NCI-H748 (cell line): ENCODE measurements at regions not wholly inside any gene's neighbourhood (a gene's known extent, or its start where the extent isn't known, plus 50 kb on each side); places are given as distances from the start of the nearest gene placed in this dataset.
A peak's percentile ranks its signal among the peaks of the same experiment; 100 is the strongest.

ENCODE experiments used
- DNase-seq: peaks from one replicate; lab custom pipeline; 2025; ENCODE audit not compliant: unreplicated experiment; lab: John Stamatoyannopoulos, UW

GRCh38 chr14:76551906-76552305, 176.0 kb downstream of the ESRRB start:
- DNase-seq, result no peak

DNA sequence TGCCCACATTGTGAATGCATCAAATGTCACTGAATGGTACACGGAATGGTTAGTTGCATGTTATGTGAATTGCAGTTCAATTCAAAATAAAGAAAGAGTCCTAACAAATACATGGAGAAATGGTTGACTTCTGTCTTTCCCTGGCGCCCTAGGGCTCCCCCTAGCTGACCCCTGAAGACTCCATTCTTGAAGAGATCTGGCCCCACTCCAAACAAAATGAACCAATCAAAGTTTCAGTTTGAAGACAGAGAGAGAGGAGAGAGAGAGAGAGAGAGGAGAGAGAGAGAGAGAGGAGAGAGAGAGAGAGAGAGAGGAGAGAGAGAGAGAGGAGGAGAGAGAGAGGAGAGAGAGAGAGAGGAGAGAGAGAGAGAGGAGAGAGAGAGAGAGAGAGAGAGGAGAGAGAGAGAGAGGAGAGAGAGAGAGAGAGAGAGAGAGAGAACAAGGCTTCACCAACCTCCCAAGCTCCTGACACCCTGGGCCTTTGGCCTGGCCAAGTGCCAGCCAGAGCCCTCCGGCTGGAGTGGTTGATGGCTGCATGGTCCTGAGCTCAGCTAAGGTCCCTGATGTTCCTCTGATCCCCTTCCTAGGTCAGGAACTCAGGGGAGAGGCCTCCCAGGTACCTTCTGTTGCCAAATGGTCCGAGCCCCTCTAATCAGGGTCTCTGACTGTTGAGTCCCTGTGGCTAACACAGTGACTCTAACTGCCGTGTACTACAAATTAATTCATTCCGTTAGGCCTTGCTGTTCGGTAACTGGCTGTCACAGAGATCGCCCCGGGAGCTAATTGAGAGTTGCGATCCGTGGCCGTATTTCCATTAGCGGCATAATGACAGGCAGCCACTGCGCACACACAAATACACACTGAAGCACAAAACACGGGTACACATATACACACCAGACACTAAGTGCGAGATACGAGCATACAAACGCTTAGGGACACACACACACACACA, 188.8 kb downstream of the ESRRB start:
- peak; percentile 45 for DNase-seq

DNA sequence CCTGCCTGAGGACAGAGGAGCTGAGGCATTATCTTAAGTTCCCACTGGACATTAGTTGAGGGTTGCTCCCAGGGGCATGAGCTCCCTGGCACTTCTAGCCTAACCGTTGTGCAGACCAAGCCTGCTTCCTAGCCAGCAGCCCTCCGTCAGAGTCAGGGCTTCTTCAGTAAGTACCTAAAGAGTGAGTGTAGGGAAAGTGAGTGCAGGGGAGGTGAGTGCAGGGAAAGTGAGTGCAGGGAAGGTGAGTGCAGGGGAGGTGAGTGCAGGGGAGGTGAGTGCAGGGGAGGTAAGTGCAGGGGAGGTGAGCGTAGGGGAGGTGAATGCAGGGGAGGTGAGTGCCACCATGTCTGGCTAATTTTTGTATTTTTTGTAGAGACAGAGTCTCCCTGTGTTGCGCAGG, 190.5 kb downstream of the ESRRB start:
- DNase-seq, result no peak

DNA sequence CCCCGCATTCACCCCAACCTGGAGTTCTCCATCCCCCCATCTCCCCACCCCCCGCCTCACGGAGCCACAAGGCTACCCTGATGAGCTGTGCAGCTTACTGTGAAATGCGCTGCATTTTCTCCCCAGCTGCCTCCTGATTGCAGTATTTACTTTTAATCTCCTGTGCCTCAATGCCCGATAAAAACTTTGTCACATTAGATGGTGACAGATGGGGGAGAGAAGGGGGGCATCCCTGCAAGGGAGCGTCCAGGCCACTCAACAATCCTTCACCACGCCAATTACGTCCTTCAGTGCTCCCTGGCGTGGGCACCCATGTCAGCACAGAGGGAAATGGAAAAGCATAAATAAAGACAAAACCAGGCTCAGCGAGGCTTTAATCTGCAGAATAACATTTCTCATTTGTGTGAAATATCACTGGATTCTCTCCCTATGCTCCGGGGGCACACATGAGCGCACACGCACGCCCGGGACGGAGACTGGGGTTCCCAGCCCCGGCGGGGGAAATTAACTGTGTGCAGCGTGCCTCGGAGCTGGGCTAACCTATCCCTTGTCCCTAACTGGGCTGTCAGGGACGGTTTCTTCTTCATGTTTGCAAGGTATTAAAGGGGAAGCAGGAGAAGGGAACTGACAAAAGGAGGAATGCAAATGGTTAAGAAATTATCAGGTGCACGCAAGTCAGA, 186.7 kb upstream of the VASH1 start:
- no peak for DNase-seq

DNA sequence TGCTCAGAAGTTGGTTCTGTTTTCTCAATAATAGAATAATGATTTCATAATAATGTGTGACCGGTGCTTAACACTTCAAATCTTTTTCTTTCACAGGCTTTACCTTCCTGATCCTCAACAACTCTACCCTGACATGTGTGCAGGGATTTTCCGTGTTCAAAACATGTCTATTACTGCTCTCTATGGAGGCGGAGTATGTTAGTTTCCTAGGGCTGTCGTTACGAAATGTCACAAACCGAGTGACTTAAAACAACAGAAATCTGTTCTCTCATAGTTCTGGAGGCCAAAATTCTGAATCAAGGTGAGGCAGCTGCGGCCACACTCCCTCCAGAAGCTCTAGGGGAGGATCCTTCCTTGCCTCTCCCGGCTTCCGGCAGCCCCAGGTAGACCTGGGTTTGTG, 186.2 kb upstream of the VASH1 start:
- DNase-seq, result no peak

DNA sequence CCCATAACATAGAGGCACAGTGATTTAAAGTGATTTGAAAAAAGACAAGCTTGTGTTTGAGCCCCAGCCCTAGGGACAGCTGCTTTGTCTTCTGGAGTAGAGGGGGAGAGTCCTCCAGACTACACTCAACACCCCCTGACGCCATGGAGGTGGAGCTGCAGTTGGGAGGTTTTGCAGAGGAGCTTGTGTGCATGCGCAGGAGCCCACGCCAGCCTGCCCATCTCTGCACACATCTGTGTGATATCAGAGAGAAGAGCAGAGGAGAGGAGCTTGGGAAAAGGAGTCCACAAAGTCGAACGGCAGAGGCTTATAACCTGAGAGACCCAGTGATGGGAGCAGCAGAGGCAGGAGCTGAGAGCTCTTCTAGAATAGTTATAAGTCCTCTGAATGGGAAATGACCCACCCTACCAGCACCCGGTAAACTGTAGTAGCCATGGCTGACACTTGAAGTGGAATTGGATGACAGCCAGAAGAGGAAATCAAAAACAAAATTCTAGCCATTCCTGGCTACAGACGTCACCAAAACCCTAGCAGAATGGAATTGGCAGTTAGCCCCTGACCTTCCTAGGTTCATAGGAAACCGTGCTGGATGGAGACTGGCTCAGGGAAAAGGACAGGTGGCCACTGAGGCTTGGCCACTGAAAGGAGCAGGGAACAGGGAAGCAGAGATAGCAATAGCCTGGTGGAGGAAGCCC, 185.1 kb upstream of the VASH1 start:
- DNase-seq, result peak; percentile 78

DNA sequence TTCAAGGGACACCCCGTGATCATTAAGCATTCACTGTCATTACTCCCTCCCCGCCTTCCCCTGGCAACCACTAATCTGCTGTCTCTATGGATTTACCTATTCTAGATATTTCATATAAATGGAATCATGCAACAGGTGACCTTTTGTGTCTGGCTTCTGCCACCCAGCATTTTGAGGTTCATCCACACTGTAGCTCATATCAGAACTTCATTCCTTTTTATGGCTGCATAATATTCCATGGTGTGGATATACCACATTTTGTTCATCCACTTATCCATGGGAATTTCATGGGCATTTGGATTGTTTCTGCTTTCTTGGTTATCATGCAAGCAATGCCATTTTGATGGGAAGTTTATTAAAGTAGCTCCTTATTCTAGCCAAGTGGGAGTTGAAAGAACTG, 184.2 kb upstream of the VASH1 start:
- DNase-seq, result no peak

GRCh38 chr14:76577837-76578236, 183.4 kb upstream of the VASH1 start:
- no peak for DNase-seq

- peak; percentile 82 for DNase-seq
These were observed 180.9 kb upstream of the VASH1 start for GRCh38 chr14:76580399-76580798.

DNA sequence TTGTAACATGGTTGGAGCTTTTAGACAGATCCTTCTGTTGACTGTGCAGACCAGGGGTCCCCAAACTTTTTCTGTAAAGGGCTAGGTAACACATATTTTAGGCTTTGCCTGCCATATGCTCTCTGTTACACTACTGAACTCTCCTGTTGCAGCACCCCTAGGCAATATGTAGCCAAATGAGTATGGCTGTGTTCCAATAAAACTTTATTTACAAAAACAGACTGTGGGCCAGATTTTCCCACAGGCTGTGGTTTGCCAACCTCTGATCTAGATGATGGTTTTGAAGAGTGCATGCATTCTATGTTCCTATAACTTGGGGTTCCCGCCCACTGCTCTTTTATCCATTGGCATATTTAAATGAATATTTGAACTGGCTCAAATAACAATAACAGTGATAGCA, 180.3 kb upstream of the VASH1 start:
- DNase-seq, result no peak

DNA sequence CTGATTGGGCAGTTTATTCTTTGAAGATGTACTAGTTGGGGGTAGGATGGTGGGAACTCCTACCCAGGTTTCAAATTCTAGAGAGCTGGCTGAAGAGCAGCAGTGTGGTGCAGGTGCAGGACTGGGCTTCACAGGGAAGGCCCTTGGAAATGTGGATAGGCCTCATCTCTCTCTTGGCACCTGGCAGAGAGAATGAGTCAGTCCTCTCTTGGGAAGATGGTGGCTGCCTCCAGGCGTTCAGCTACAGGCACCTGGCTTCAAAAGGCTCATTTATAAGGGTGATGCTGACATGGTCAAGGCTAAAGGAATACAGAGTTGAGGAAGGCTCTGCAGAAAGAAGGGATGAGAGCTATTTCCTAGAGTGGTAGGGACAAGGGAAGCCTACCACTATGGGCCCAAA, 179.7 kb upstream of the VASH1 start:
- no peak for DNase-seq

GRCh38 chr14:76582447-76582846, 178.8 kb upstream of the VASH1 start:
- no peak for DNase-seq

DNA sequence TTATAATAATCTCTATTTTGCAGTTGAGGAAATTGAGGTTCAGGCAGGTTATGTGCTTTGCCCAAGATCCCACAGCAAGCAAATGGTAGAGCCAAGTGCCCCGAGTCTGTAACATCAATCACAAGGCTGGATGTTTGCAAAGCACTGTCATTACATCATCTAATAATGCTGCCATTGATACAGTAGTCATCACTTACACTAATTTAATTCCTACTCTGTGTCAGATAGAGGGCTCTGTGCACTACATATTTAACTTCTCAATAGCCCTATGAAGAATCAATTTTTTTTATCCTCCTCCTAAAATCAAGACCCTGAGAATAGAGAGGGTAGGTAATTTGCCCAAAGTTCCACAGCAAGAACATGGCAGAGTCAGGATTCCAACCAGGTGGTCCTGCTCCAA, 178.1 kb upstream of the VASH1 start:
- DNase-seq, result peak; percentile 38

GRCh38 chr14:76583805-76584204, 177.5 kb upstream of the VASH1 start:
- no peak for DNase-seq

GRCh38 chr14:76584271-76584702, 177.0 kb upstream of the VASH1 start:
- DNase-seq, result peak; percentile 58

- no peak for DNase-seq
These were observed 175.7 kb upstream of the VASH1 start for GRCh38 chr14:76585616-76586015.

- no peak for DNase-seq
These were observed 172.0 kb upstream of the VASH1 start for GRCh38 chr14:76589246-76589645.

DNA sequence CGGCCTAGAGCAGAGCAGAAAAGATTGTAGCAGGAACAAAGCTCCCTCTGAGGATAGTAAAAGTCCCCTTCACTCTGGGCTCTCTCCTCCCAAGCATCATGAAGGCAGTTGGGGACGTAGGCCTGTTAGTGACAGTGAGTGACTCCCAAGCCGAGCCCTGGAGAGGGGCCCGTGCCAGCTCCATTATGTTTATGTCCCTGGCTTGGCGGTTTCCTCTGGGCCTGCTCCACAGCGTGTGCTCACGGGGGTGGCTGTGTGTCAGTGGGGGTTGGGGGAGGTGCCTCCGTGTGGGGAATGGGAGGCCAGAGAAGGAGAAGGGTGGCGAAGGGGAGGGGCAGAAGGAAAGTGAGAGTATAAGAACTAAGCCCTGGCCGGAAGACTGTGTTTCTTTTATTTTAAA, 170.0 kb upstream of the VASH1 start:
- peak; percentile 42 for DNase-seq

GRCh38 chr14:76595266-76595665, 166.0 kb upstream of the VASH1 start:
- DNase-seq, result no peak

- DNase-seq, result no peak
These were observed 163.9 kb upstream of the VASH1 start for GRCh38 chr14:76597387-76597786.

DNA sequence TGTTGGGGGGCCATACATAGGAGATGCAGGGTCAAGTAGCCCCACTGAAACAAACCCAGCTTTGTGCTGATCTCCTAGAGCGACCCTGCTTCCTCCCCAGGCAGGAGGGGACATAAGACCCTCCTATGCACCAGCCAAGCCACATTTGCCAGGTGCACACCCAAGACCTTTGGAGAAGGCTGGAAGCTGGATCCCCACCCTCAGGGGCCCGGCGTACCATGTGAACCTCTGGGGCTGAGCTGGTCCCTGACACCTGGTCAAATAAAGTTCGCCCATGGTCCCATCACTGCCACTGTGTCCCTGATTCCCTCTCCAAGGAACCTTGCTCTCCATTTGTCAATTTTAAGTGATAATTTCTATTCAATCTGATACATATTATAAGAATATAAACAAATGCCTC, 162.1 kb upstream of the VASH1 start:
- no peak for DNase-seq
